ENCODE measurements at regions not wholly inside any gene's neighbourhood (a gene's known extent, or its start where the extent isn't known, plus 50 kb on each side); places are given as distances from the start of the nearest gene placed in this dataset.

GRCh38 chr3:159765030-159765859 is 223.4 kb upstream of the IL12A start:
- FAIRE-seq = no peak
- TF ChIP-seq ATF1 (CRISPR knock-in tag; IDR thresholded peaks at IDR 0.05) = no peak
- TF ChIP-seq ATF1 (tag; IDR thresholded peaks at IDR 0.05) = no peak
- no peak for TF ChIP-seq BRF2 (IDR thresholded peaks at IDR 0.05; ENCODE audit: borderline replicate concordance, insufficient read depth, insufficient read length)
- TF ChIP-seq, protein P1, sequence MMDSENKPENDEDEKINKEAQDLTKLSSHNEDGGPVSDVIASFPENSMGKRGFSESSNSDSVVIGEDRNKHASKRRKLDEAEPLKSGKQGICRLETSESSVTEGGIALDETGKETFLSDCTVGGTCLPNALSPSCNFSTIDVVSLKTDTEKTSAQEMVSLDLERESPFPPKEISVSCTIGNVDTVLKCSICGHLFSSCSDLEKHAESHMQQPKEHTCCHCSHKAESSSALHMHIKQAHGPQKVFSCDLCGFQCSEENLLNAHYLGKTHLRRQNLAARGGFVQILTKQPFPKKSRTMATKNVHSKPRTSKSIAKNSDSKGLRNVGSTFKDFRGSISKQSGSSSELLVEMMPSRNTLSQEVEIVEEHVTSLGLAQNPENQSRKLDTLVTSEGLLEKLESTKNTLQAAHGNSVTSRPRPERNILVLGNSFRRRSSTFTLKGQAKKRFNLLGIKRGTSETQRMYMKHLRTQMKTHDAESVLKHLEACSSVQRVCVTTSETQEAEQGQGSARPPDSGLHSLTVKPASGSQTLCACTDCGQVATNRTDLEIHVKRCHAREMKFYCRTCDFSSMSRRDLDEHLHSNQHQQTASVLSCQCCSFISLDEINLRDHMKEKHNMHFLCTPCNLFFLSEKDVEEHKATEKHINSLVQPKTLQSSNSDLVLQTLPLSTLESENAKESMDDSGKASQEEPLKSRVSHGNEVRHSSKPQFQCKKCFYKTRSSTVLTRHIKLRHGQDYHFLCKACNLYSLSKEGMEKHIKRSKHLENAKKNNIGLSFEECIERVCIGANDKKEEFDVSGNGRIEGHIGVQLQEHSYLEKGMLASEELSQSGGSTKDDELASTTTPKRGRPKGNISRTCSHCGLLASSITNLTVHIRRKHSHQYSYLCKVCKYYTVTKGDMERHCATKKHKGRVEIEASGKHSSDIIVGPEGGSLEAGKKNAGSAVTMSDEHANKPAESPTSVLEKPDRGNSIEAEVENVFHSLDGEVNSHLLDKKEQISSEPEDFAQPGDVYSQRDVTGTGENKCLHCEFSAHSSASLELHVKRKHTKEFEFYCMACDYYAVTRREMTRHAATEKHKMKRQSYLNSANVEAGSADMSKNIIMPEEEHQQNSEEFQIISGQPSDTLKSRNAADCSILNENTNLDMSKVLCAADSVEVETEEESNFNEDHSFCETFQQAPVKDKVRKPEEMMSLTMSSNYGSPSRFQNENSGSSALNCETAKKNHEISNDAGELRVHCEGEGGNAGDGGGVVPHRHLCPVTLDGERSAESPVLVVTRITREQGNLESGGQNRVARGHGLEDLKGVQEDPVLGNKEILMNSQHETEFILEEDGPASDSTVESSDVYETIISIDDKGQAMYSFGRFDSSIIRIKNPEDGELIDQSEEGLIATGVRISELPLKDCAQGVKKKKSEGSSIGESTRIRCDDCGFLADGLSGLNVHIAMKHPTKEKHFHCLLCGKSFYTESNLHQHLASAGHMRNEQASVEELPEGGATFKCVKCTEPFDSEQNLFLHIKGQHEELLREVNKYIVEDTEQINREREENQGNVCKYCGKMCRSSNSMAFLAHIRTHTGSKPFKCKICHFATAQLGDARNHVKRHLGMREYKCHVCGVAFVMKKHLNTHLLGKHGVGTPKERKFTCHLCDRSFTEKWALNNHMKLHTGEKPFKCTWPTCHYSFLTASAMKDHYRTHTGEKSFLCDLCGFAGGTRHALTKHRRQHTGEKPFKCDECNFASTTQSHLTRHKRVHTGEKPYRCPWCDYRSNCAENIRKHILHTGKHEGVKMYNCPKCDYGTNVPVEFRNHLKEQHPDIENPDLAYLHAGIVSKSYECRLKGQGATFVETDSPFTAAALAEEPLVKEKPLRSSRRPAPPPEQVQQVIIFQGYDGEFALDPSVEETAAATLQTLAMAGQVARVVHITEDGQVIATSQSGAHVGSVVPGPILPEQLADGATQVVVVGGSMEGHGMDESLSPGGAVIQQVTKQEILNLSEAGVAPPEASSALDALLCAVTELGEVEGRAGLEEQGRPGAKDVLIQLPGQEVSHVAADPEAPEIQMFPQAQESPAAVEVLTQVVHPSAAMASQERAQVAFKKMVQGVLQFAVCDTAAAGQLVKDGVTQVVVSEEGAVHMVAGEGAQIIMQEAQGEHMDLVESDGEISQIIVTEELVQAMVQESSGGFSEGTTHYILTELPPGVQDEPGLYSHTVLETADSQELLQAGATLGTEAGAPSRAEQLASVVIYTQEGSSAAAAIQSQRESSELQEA (IDR thresholded peaks at IDR 0.05; ENCODE audit: low read depth) = no peak
- TF ChIP-seq, protein P2, sequence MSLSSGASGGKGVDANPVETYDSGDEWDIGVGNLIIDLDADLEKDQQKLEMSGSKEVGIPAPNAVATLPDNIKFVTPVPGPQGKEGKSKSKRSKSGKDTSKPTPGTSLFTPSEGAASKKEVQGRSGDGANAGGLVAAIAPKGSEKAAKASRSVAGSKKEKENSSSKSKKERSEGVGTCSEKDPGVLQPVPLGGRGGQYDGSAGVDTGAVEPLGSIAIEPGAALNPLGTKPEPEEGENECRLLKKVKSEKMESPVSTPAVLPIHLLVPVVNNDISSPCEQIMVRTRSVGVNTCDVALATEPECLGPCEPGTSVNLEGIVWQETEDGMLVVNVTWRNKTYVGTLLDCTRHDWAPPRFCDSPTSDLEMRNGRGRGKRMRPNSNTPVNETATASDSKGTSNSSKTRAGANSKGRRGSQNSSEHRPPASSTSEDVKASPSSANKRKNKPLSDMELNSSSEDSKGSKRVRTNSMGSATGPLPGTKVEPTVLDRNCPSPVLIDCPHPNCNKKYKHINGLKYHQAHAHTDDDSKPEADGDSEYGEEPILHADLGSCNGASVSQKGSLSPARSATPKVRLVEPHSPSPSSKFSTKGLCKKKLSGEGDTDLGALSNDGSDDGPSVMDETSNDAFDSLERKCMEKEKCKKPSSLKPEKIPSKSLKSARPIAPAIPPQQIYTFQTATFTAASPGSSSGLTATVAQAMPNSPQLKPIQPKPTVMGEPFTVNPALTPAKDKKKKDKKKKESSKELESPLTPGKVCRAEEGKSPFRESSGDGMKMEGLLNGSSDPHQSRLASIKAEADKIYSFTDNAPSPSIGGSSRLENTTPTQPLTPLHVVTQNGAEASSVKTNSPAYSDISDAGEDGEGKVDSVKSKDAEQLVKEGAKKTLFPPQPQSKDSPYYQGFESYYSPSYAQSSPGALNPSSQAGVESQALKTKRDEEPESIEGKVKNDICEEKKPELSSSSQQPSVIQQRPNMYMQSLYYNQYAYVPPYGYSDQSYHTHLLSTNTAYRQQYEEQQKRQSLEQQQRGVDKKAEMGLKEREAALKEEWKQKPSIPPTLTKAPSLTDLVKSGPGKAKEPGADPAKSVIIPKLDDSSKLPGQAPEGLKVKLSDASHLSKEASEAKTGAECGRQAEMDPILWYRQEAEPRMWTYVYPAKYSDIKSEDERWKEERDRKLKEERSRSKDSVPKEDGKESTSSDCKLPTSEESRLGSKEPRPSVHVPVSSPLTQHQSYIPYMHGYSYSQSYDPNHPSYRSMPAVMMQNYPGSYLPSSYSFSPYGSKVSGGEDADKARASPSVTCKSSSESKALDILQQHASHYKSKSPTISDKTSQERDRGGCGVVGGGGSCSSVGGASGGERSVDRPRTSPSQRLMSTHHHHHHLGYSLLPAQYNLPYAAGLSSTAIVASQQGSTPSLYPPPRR (CRISPR knock-in tag; IDR thresholded peaks at IDR 0.05; ENCODE audit: borderline replicate concordance) = no peak
- no peak for TF ChIP-seq HMGN3 (IDR thresholded peaks at IDR 0.05; ENCODE audit: borderline replicate concordance, extremely low read depth, insufficient read length, low read depth, low read length)

More at GRCh38 chr3:159765030-159765859, 223.4 kb upstream of the IL12A start:
- BruUV-seq (replicated peaks) = no TSS peak
- Histone ChIP-seq H4K20me1 (replicated peaks; ENCODE audit: control insufficient read depth, insufficient read depth, low read length) (no peaks in the 10 kb centered on the region), H3K4me3 (no peak overlapping the region), H3K9me1 (ENCODE audit: control insufficient read depth, insufficient read depth, low read length) (no peaks in the 10 kb centered on the region), H3K9ac (ENCODE audit: insufficient read depth in 1 of 2, low read depth in 2 of 2, low read length in 2 of 2) (no peak overlapping the region), H3K36me3 (ENCODE audit: control insufficient read depth, insufficient read depth, low read length) (no peaks in the 10 kb centered on the region), H3K27ac (ENCODE audit: extremely low read depth, low read depth, low read length) (no peak overlapping the region), H3K9me3 (replicated peaks; ENCODE audit: control insufficient read depth, insufficient read depth, low read depth, low read length) (no peaks in the 10 kb centered on the region), H2AFZ (ENCODE audit: low read depth, low read length) (no peak overlapping the region), H3K4me1 (replicated peaks in 1 of 2; ENCODE audit: control insufficient read depth in 2 of 2, insufficient read depth in 2 of 2, low read length in 2 of 2) (peaks cover 0 to 21% of the 10 kb centered on the region in 2 experiments; a peak in 2 of 5 replicates), H3K79me2 (ENCODE audit: control insufficient read depth, insufficient read depth, low read length) (no peaks in the 10 kb centered on the region), H3K27me3 (ENCODE audit: control insufficient read depth in 2 of 2, insufficient read depth in 2 of 2, low read length in 2 of 2) (peaks cover 6 to 16% of the 10 kb centered on the region in 2 experiments; a peak in 4 of 5 replicates), H3K4me2 (ENCODE audit: insufficient read depth, low read length) (no peak overlapping the region)
- DNase-seq (ENCODE audit: extremely low read depth in 1 of 4, low spot score in 3 of 4) (no peak), ATAC-seq (no peak)
- in situ Hi-C loops (cut with MboI) = no loop called here
- 3% methylated on average over 23 of the region's 47 CpGs for WGBS (ENCODE audit: insufficient coverage, low coverage, missing lambda C conversion rate)
- ChIA-PET CTCF (ENCODE audit: low intra/inter-chr PET ratio) (no interaction called here), POLR2A (no interaction called here)
- intact Hi-C loops (cut with micrococcal nuclease) = no loop called here
